ENCODE measurements at regions not wholly inside any gene's neighbourhood (a gene's known extent, or its start where the extent isn't known, plus 50 kb on each side); places are given as distances from the start of the nearest gene placed in this dataset.

DNA sequence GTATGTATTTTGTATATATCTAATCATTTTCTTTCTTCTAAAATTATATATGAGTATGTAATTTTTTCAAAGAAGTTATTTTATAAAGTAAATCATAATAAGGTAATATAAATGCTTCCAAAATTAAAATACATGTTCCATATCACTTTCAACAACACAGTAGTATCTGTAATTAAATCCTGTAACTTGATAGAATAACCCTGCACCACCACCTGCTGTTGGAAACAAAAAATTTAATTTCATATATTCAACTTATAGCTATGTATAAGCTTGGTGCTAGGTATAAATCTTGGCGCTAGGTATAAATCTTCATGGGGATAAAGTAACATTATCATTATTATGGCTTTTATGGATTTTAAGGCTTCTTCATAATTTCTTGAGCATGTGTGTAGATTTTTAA, 149.7 kb upstream of the DCN start:
- no peak for DNase-seq

DNA sequence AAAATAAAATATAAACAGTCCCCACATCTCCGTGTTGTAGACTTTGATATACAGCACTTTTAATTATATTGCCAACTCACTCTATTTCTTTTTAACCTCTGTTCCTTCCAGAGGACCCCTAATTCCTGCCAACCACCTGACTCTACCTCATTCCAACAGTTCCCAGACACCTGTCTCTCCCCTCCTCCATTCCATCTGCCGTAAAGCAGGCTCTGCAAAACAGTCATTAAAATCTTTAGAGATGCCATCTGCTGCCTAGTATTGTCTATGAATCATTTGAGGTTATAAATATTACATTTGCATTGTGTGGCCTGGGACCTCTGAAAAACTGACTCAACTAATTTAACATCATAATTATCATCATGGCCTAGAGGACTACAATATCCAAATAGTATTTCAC, 148.8 kb upstream of the DCN start:
- no peak for DNase-seq

DNA sequence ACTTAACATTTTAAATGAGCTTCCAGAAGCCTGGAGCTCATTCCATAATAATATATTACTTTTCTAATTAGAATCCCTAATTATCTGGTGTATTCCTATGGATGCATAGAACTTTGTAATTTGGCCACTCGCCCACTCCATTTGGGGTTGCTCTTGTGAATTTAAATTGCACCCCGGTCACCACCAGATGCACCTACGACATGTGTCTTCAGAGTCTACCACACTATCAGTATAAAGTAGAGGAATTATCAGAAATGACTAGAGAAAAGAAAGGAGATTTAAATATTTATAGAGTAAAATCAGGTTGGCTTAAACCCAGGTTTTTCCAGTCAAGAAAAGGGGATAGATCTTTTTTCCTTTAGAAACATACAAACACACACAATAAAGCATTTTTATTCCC, 145.8 kb upstream of the DCN start:
- DNase-seq = no peak

DNA sequence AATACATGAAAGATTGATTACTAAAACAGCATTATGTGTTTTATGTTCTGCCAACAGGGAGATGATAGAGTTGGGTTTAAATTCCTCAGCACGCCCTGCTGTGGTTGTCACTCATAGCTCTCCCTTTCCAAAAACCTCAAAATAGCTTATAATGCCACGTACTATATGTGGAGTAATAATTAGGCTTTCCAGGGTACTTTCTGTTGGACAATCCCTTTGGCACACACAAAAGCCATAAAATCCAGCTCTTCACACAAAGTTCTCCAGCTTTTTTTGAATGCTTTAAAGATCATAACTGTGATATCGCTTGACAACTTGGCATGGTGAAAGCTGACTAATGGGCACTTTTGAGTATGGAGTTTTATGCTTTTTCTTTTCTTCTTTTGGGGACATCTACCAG, 145.3 kb upstream of the DCN start:
- no peak for DNase-seq

DNA sequence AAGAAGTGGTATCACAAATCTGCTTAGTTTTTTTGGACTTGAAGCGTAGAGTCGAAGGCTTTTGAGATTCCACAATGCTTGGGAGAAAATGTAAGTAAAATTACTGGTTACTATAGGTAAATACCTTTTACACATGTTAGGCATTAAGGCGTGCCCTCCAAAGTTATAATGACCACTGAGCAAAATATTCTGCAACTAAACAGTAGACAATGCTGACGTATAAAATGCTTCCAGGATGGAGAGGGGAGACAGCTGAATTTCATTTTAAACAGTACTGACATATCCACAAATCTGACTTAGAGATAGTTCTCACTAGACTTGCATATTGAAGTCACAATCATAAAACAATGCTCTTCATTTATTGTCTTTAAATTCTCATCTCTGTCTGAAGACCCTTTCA, 144.5 kb upstream of the DCN start:
- no peak for DNase-seq

DNA sequence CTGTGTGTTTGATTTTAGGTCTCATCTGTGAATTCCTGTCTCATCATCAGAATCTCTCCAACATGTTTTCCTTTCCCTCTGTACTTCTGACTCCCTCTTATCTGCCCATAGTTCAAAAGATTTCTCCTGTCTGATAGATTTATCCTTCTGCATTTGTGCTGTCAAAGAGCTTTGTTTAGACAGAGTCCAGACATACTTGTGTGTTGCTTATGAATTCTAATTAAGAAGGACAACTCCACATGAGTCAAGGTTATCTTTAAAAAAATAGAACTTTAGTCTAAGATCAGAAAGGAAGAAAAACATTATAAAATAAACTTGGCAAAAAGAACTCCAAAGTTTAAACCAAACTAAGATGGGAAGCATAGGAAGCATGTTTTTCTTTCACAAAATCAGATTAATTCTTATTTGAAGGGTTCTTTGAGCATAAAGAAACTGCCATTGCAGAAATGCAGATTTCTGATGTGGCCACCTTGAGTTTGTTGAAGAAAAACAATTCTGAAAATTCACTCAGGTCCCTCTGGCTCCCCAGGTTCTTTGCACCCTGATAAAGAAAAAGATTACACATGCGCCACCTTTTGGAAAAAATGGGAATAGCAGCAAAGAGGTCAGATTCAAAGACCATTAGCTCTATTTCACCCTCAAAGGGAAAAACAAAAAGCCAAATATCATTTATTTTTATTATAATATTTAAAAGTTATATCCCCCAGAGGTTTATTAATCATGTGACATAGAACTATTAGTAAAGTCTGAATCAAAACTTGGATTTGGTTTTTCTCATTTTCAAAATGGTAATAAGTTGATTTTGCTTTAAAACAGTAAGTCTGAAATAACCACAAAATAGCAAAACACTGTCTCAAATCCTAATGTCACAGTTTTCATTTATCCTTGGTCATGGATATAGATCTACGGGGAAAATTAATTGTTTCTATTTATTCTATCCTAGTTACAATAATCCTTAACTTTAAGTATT, 143.7 kb upstream of the DCN start:
- peak in 13 of 56 donors; percentile 0 to 46 (median 12) for DNase-seq

DNA sequence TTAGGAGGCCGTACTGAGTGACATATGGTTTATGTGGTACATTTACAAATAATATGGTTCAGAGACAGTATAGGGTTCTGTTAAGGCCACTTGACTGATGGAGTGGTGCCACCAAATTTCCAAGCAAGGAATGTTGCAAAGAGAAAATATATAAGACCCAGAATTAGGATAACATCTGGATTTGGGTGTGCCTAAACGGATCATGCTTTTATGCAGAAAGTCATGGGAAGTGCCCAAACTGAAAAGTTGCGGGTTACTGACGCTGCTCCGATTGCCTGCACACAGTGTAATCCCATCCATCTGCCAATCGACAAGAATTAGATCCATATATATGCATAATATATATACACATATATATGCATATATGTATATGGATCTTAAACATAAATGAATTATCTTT, 138.4 kb upstream of the DCN start:
- DNase-seq = no peak

DNA sequence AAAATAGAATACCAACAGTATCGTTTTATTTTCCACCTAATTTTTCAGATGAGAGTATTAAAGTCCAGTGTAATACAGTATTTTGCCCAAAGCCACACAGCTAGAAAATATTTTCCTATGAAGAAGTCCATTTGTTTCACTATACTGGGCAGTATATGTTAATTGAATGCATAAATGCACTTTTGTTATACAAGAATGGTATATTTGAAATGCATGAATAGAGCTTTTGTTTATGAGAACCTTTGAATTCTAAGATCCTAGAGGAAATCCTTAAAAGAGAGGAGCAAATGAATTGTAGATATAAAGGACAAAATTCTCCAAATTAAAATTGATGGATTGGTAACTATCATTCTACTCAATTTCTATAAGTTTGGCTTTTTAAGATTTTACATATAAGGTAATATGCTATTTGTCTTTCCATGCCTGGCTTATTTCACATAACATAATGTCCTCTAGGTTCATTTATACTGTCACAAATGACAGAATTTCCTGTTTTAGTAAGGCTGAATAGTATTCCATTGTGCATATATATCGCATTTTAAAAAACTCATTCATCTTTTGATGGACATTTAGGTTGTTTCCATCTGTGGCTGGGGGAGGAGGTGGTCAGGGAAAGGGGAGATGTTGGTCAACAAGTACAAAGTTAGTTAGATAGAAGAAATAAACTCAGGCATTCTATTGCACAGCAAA, 136.6 kb upstream of the DCN start:
- DNase-seq = no peak

DNA sequence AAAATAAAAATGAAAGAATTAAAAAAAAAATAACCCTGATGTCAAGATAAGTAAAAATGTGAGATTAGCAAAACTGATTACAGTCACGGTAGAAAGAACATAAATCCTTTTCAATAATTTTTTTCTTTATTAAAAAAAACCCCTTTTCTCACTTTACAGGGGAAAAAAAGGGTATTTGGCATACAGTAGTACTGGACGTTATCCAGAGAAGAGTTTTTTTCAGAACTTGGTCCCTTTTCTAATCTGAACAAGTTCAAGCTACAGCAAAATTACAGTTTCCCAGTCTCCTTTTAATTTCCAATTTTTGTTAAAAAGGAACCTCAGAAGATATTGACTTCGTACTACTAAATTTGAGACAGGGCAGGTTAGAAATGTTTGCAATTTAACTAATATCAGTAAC, 134.7 kb upstream of the DCN start:
- no peak for DNase-seq

DNA sequence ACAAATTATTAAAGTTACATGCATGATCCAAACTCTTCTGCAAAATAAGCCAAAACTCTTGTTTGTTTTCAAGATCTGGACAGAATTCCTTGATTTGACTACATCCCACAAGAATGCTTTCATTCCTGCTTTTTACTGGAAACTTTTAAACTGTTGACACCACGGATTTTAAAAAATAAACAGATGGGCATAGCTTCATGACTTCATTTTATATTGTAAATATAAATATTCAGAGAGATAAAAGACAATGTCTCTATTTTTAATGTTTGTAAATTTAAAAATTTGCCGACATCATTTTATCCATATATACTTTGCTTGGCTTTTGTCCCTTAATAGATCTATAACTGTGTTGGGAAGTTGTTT, 134.3 kb upstream of the DCN start:
- DNase-seq = no peak

DNA sequence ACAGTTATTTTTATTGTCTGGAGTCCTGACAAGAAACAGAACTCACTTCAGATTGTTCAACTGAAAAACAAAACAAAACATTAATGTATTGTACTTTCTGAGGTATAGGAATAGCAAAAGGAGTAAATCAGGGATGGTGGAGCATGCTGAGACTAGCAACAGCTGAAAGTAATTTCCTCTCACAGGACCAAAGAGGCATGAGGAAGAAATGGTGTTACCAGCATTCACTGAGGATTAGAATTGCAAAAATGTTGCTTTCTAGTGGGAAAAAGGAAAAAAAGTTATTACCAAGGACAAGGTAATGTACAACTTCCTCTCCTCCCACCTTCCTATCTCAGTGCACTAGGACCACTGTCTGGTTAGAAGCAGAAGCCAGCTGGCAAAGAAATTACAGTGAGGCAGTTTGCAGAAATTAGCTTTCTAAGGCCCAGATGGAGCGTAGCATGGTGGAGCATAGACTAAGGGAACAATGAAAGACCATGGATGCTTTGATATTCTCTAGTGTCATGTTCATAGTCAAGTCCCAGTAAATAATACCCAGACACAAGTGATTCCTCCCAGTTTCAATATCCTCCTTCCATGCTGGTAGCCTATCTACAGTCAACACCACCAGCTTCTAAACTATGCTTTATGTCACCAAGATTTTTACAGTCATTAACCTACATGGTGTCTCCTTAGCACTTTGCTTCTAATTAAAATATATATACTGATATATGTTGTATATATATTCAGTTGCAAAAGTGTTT, 133.7 kb upstream of the DCN start:
- no peak for DNase-seq

DNA sequence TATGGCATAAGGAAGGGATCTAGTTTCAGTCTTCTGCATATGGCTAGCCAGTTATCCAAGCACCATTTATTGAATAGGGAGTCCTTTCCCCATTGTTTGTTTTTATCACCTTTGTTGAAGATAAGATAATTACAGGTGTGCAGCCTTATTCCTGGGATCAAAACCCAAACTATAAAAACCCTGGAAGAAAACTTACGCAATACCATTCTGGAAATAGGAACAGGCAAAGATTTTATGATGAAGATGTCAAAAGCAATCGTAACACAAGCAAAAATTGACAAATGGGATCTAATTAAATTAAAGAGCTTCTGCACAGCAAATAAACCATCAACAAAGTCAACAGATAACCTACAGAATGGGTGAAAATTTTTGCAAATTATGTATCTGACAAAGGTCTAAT, 128.5 kb upstream of the DCN start:
- DNase-seq = no peak

DNA sequence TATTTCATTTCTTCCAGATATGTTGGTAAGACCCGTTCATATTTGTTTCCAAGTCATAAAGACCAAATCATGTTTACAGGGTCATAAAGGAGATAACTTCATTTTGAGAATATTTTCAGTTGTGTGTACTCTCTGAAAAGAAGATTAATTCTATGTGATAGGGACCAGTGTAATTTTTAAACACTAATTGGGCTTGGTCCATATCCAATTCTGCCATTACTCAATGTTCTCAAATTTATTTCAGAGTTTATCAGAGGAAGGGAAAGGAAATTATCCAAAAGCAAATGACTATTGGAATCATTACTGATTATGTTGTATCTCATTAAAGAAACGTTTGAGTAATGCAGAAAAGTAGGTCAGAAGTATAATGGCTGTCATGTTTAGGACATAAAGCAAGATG, 126.8 kb upstream of the DCN start:
- no peak for DNase-seq

DNA sequence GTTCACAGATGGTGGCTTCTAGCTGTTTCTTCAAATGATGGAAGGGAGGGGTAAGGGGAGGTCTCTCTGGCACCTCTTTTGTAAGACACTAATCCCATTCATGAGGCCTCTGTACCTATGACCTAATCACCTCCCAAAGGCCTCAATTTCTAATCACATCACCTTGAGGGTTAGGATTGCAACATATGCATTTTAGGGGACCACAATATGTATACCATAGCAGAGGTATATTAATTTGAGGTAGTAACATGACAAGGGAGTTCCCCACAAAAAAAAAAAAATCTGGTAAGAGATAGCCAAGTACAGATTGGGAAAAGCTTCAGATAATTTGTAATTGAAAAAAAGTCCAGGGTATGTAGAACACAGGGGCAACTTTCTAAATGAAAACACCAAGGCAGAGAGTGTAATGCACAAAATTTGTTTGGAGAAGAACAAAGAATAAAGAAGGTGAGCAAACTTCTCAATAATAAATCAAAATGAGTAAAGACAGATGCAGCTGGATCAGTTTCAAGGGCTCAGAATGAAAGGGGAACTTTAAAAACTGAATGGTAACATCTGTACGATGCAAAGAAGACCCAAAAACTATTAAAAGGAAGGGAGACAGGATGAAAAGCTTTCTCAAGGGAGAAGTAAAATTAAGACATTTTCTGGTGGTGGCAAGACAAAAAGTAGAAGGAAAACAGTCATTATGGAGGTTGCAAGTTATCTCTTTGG, 125.5 kb upstream of the DCN start:
- no peak for DNase-seq

DNA sequence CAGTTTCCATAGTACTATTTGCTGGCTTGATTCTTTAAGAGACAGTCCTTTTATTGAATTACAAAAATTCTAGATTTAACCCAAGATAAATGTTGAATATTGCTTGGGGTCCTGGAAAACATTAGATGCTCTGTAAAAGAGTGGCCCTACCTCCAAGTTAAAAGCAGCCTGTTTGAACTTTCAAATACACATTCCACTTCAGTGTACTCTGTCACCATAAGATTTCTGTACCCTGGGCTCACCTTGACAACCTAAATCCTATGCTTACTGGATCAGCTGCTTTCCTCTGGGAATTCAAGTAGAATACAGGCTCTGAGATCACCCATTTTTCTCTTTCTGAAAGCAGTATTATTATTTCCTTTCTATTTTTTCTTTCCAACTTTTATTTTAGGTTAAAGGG, 107.7 kb upstream of the DCN start:
- no peak for DNase-seq

DNA sequence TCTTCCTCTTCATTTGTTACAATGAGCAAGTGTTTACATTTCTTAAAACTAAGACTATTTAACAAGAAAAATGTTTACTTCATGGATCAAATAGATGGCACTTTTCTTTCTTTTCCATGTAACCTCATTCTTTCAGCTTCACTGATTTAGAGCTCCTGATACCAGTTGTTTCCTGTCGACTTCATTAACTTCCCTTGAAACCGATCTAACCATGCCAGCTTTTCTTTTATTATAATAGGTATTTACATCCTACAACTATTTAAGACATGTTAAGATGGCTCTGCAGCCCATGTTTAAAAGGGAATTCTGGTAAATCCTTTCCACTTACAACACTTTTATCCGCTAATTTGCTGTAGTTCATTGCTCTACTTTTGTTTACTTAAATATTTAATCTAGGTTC, 107.3 kb upstream of the DCN start:
- DNase-seq = no peak

DNA sequence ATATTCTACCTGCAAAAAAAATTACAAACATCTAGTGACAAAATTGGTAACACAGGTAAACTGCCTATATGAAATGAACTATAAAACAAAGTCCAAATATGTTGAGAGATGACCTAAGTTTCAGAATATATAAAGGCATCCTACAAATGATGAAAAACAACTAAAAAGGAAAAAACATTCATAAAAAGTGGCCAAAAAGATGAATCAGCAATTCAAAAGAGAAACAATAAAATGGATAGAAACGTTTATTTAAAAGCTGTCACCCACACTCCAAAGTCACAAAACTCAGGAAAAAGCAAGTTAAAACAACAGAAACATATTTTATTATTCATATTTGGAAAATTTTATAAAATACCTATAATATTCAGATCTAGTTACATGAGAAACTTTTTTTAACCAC, 106.5 kb upstream of the DCN start:
- no peak for DNase-seq

DNA sequence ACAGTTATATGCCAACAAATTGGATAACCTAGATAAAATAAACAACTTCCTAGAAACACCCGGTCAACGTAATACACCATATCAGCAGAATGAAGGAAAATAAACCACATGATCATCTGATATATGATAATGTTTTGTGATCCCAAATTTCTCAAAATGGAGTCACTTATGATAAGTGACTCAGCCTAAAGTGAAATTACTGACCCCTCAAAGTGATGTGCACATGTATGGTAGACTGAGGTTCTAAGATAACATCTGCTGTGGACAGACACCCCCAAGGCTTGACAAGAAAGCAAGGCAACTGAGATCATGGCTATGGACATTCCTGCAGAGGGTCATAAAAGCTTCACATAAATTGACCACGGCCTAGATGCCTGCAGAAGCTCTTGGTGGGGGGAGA, 105.1 kb upstream of the DCN start:
- DNase-seq = no peak

DNA sequence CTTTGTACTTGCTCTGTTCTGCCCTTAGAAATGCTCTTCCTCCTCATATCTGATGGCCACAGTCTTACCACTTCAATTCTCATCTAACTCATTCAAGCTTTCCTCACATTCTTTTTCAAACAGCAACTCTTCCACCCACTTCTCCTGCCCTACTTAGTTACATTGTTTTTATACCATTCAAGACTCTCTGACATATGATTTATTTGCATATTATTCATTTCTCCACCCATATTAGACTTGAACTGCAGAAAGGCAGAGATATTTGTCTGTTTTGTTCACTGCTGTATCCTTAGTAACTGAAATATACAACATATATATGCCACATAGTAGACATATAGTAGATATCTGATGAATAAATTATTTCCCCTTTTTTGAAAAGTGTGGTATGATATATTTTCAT, 95.5 kb upstream of the DCN start:
- no peak for DNase-seq

DNA sequence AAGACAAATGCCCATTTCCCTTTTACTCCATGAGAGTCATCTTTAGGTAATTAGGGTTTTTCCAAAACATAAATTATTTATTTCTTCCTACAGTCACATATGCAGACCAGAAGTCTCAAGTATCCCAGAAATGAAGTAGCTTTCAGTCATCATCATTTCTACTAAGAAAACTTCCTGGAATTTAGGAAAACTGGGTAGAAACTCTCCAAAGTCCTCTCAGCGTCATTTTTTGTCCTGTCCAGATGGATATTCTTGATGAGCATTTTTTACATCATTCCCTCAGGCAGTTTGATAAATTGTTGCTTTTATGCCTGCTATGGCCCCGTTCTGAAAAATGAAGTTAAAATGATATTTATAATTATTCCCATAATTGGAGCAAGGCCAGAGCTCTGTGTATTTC, 93.9 kb upstream of the DCN start:
- no peak for DNase-seq

DNA sequence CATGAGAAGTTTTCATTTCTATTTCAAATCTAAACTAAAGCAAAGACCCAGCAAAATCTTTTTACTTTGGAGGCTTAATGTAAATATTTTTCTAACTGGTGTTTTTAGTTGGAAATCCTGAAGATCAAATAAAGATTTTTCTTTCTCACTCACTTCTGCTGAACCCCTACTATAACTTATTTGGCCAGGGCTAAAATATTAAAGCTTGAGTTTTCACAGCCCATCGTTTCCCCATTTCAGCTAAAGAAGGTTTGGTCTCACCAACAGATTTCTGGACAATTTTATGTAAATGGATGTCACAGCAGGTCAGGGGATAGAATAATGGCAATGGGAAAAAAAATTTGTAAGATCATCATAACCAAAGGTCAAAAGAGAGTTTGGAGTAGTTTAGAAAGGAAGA, 92.7 kb upstream of the DCN start:
- no peak for DNase-seq

DNA sequence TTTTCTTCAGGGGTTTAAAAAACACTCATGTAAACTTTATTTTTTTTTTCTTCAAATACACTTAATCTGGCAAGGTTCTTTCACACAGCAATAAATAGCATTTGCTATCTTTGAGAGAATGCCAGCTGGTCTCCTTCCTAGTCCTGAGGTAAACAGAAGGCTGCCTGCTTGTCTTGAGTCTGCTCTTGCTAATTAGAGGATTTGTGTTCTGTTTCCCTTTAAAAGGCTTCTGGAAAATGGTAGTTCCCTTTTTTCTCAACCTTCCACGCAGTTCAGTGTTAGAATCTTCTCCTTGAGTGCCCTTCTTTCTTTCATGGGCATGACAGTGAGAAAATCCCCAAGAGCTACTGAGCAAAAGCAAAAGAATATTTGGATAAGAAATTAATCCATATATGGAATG, 92.3 kb upstream of the DCN start:
- peak in 2 of 56 donors; percentile 0 to 23 for DNase-seq

All from nucleus accumbens (tissue), 56 donors.